A673 (cell line): ENCODE measurements at regions not wholly inside any gene's neighbourhood (a gene's known extent, or its start where the extent isn't known, plus 50 kb on each side); places are given as distances from the start of the nearest gene placed in this dataset.
A peak's percentile ranks its signal among the peaks of the same experiment; 100 is the strongest.

Experiments
- BruUV-seq: library from RNA; stranded (reverse); fragments of 400-500 nt; replicated peaks from 2 replicates; lab custom pipeline; 2021; lab: Mats Ljungman, UMichigan
- CTCF ChIA-PET: fragments of 300-600 bp; sonication (Branson Sonifier 250); formaldehyde crosslinking; loops from one replicate; lab custom pipeline; 2022; ENCODE audit warnings: antibody characterized with exemption; lab: Charles Lee
- POLR2A ChIA-PET: fragments of 300-600 bp; sonication (Branson Sonifier 250); formaldehyde crosslinking; loops from one replicate; lab custom pipeline; 2022; ENCODE audit warnings: antibody characterized with exemption; ENCODE audit not compliant: low non-redundant PET; lab: Charles Lee
- DNase-seq: peaks from one replicate; pipeline ENCODE4 v3.0.0-alpha.2; 2015; ENCODE audit warnings: low spot score
- H3K27ac ChIP-seq: fragments of 200-600 bp; sonication (generic); 2 replicates; pipeline ENCODE4 v1.5.1; 2016; ENCODE audit warnings: mixed run types, low read depth, mild to moderate bottlenecking, mixed read lengths, antibody characterized with exemption, low read length; ENCODE audit not compliant: poor library complexity, severe bottlenecking
- H3K27me3 ChIP-seq: fragments of 200-600 bp; sonication (generic); replicated peaks from 2 replicates; pipeline ENCODE4 v1.6.1; 2017; ENCODE audit warnings: mixed run types, low read depth, mild to moderate bottlenecking, mixed read lengths, antibody characterized with exemption, low read length; ENCODE audit not compliant: insufficient read depth, poor library complexity
- H3K36me3 ChIP-seq: fragments of 200-600 bp; sonication (generic); 2 replicates; pipeline ENCODE4 v1.6.1; 2016; ENCODE audit warnings: mixed run types, mild to moderate bottlenecking, mixed read lengths, antibody characterized with exemption, low read length; ENCODE audit not compliant: insufficient read depth, poor library complexity, severe bottlenecking
- H3K4me1 ChIP-seq: fragments of 200-600 bp; sonication (generic); 2 replicates; pipeline ENCODE4 v1.6.1; 2017; ENCODE audit warnings: mixed run types, mild to moderate bottlenecking, mixed read lengths, antibody characterized with exemption, low read length; ENCODE audit not compliant: insufficient read depth, poor library complexity, severe bottlenecking
- H3K4me3 ChIP-seq: fragments of 200-600 bp; sonication (generic); 2 replicates; pipeline ENCODE4 v1.5.1; 2016; ENCODE audit warnings: low read depth, mixed run types, mild to moderate bottlenecking, mixed read lengths, low read length; ENCODE audit not compliant: poor library complexity, severe bottlenecking
- H3K9me3 ChIP-seq: fragments of 200-600 bp; sonication (generic); 2 replicates; pipeline ENCODE4 v1.6.1; 2016; ENCODE audit warnings: mixed run types, low read depth, mild to moderate bottlenecking, mixed read lengths, antibody characterized with exemption, low read length; ENCODE audit not compliant: poor library complexity, severe bottlenecking
- CTCF ChIP-seq: fragments of 300-800, 200-600 bp; sonication (generic); conservative IDR thresholded peaks from 2 replicates; pipeline ENCODE4 v1.5.1; 2017; ENCODE audit warnings: low read depth, mild to moderate bottlenecking, antibody characterized with exemption, low read length, moderate library complexity, mixed read lengths
- EZH2 ChIP-seq: fragments of 200-600 bp; sonication (generic); IDR thresholded peaks from 2 replicates; pipeline ENCODE4 v1.6.1; 2017; ENCODE audit warnings: borderline replicate concordance, low read depth, mild to moderate bottlenecking, mixed read lengths, antibody characterized with exemption, low read length; ENCODE audit not compliant: poor library complexity, severe bottlenecking
- intact Hi-C: fragments of 100-400 bp; cut with micrococcal nuclease; formaldehyde crosslinking; loops from one replicate; pipeline ENCODE4 v1.10.0; 2022; ENCODE audit not compliant: unreplicated experiment

- no TSS peak for BruUV-seq
- Histone ChIP-seq H3K9me3 (no peaks in the 10 kb centered on the region), H3K36me3 (no peaks in the 10 kb centered on the region), H3K4me3 (no peak overlapping the region), H3K27me3 (no peaks in the 10 kb centered on the region), H3K4me1 (peaks cover 7% of the 10 kb centered on the region), H3K27ac (no peak overlapping the region)
- CTCF ChIA-PET, result no interaction called here
- POLR2A ChIA-PET, result no interaction called here
- TF ChIP-seq CTCF (no peak), EZH2 (no peak)
- intact Hi-C loops, result no loop called here
- no peak for DNase-seq
Measured at GRCh38 chr20:17882065-17882833, 86.3 kb downstream of the SNX5 start.

GRCh38 chr20:17881741-17882064 lies 86.9 kb downstream of the SNX5 start:
- no TSS peak for BruUV-seq
- TF ChIP-seq CTCF (no peak), EZH2 (no peak)
- H3K36me3 ChIP-seq, result no peaks in the 10 kb centered on the region
- no peak overlapping the region for H3K27ac ChIP-seq
- no peak for DNase-seq
- H3K4me1 ChIP-seq, result peaks cover 7% of the 10 kb centered on the region
- H3K27me3 ChIP-seq, result no peaks in the 10 kb centered on the region
- ChIA-PET POLR2A (no interaction called here), CTCF (no interaction called here)
- no peak overlapping the region for H3K4me3 ChIP-seq
- H3K9me3 ChIP-seq, result no peaks in the 10 kb centered on the region
- intact Hi-C loops, result no loop called here

GRCh38 chr20:17878912-17879602 lies 89.5 kb downstream of the SNX5 start:
- TF ChIP-seq EZH2, result no peak
- TF ChIP-seq CTCF, result peak; percentile 33; the same call in 1 of the 2 replicates
- H3K4me3 ChIP-seq, result no peak overlapping the region
- no peak overlapping the region for H3K27ac ChIP-seq
- H3K9me3 ChIP-seq, result no peaks in the 10 kb centered on the region
- ChIA-PET POLR2A (no interaction called here), CTCF (no interaction called here)
- intact Hi-C loops, result no loop called here
- H3K36me3 ChIP-seq, result no peaks in the 10 kb centered on the region
- no TSS peak for BruUV-seq
- H3K4me1 ChIP-seq, result peaks cover 17% of the 10 kb centered on the region
- peak; percentile 55 for DNase-seq
- H3K27me3 ChIP-seq, result no peaks in the 10 kb centered on the region
